Stimulated activated CD8-positive, alpha-beta memory T cell treated with anti-CD3 and anti-CD28 coated beads, Interleukin-7, amount 100 ng/mL, for 4 hours (primary cell): ENCODE measurements at regions not wholly inside any gene's neighbourhood (a gene's known extent, or its start where the extent isn't known, plus 50 kb on each side); places are given as distances from the start of the nearest gene placed in this dataset.
"Not testable (repeated sequence)": the region's sequence is repeated elsewhere in the genome, so short reads cannot be mapped to it uniquely, and the experiment has no call there.

Source experiments
- DNase-seq, 2 donors: peaks; one replicate each; pipeline ENCODE4 v3.0.0-alpha.2; 2020; ENCODE audit warnings: low read depth in 2 of 2

DNA sequence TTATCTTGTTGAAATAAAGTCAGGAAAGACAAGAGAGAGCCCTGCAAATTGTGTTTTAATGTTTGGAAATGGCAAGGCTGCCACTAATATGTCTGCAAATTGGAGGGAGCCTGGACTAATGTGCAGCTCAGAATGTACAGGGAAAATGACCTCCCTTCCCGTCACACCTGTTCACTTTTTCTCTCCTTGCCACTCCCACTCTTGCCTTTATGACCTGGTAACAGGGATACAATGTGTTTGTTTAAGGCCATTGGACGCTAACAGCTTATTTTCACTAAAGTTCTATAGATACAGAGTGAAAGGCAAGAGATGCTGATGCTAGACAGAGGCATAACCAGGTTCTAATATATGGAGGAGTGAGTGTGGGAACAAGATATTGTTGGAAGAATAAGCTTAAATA lies 203.9 kb downstream of the RAB38 start:
- DNase-seq, result no peak

DNA sequence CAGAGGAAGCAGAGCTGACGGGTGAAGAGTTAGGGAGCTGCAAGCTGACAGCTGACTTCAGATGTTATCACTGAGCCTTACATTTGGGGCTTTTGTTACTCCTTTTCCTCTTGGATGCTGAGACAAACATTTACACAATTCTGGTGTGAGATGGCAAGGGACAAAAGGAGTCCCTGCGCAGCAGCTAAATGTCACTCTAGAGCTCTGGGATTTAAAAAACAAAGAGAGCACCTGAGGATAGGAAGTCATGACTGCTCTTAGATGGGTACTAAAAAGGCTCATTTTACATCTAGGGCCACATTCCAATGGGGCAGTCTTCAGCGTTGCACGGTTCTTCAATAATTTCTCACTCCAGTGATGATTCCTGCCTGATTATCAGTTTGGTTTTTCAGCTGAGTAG lies 204.5 kb downstream of the RAB38 start:
- DNase-seq, result no peak

DNA sequence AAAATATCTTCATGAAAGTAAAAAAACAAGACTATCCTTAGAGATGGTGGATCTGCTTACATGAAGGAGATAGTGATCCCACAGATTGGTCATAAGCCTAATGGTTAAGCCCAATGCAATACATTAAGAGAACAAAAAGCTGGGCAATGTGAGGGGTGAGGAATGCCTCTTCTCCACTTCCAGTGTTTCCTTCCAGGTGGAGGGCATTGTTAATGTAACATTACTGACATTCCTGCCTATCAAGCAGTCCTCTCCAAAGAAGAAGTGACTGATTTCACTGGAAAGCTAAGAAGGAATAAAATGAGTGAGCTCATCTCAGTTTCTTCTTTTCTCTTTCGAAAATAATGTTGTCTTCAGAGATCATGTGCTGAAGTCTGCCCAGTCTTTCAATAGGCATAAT lies 207.8 kb downstream of the RAB38 start:
- DNase-seq, result no peak

DNA sequence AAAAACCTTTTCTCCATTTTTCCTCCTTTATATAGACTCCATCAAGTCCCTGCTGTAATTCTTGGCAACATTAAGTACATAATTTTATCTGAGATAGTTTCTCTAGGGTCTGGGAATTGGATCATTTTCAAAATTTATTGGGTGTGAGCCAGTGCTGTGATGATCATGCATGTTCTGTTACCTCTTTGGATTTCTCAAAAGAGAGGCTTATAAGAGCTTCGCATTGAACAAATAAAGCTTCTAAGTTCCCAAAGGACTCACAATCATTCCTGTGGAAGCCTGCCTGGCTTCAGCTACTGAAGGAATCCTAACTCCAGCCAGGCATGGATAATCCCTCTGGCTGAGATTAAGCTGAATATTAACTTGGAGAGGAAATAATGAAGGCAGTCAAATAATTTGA lies 208.5 kb downstream of the RAB38 start:
- DNase-seq, result no peak

DNA sequence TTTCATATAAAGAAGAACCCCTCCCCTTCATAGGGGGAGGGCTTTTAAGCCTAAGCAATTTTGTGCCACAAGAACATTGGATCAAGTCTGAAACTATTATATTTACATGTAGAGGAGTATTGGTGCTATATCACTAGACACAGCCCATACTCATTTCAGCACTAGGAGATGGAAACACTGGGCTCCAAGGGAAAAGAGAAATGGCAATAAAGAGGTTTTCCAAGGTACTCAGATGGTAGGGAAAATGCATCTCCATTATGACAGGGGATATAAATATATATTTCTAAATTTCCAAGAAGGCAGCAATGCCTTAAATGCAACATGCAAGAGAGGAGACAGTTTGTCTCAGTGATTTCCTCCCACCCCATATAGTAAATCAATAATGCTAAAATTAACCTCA lies 209.0 kb downstream of the RAB38 start:
- no peak for DNase-seq

DNA sequence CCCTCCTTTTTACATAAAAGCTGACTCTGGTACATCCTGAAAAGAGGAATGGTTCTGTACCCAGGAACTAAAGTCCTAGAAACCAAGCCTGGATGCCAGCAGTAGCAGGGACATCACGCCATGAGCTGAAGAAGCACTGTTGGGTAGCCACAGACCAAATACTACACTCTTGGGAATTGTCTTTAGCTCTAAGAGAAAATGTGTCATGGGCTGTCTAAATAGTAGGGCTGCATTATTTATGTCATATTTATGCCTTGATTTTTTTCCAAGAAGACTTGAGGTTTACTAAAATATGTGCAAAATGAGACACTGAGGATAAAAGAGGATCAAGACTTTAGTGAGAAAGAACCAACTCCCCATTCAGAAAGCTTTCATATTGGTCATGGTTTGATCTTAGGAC lies 213.6 kb downstream of the RAB38 start:
- DNase-seq, result no peak

DNA sequence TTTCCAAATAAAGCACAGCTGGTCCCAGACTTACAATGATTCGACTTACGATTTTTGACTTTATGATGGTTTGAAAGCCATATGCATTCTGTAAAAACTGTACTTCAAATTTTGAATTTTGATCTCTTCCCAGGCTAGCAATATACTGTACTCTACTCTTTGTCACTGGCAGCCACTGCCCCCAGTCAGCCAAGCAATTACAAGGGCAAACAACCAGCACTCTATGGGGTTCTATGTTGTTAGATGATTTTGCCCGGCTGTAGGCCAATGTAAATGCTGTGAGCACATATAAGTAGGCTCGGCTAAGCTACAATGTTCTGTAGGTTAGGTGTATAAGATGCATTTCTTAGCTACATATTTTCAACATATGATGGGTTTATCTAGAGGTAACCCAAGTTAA lies 217.3 kb downstream of the RAB38 start:
- DNase-seq, result no peak

DNA sequence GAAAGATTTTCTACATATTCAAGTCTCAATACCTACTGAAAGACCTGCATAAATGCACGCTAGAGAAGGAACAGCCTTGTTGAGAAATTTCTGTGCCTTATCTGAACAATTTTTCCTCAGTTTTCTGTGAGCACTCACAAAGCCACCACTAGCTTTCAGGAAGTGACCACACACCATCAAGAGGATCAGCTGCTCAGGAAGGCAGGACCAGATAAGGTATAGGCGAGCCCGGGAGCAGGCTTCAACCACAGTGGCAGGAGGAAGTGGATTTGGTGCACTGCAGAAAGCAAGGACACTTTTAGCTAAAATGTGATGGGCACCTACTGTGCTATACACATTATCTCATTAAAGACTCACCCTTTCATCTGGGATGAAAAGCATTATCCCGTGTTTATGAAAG lies 220.8 kb downstream of the RAB38 start:
- DNase-seq, result no peak

DNA sequence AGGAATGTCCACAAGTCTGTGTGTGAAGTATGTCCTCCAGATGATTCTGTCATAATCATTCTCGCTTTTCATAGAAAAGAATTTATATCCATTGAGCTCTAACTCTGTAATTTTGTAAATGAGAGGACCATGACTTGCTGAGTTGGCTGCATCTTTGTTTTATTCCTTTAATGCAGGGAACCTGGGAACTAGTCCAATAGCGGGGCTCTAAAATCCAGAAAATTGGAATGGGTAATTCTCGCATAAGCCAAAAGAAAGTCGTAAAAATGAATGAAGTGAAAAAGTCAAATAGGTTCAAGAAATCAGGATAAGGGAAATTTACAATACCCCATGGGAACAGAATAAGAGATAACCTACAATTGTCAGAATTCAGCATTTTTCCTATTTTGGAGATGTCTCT lies 232.5 kb downstream of the RAB38 start:
- no peak for DNase-seq

DNA sequence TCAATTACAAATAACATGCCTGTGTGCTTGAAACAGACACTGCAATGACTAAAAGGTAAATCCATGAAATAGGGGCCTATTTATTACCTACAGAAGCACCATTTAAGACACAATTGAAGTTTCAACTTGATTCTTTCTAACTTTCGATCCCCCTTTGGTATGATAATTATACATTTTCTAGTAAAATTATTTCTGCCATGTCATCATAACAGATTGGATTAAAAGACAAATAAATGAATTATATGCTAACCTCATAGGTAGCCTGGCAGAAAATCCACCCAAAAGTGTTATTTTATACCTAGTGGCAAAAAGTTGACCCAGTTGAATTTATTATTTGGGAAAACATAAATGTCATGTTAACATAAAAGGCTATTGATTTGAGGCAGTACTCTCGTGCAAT lies 241.1 kb downstream of the RAB38 start:
- no peak for DNase-seq

DNA sequence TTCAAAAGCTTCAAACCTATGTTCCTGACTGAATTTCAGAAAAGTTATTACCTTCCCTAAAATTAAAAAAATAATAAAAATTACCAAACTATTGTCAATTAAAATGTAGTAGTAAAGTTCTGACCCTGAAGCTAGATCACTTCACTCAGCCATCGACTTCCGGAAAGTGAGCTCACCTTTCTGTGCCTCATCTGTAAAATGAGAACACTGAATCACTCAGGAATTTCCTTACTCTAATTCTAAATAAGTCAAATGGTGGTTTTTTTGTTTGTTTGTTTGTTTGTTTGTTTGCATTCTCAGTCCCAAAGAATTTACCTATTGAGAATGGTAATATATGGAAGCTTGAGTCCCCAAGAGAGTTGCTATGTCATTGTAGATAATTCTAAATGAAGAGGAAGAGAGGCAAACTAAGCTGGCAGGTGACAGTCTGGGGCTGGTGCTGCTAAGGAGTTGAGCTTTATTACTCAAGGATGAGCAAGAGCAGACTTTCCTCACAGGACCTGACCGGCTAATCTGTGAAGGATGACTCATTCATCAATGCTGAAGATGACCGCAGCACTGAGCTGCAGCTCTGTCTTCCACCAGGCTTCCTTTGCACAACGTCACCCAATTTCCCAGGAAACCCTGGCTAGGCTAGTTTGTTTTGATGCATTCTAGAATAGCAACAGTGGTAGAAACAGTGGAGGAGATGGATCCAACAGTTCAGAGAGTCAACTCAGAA lies 248.8 kb downstream of the RAB38 start:
- DNase-seq, result no peak

DNA sequence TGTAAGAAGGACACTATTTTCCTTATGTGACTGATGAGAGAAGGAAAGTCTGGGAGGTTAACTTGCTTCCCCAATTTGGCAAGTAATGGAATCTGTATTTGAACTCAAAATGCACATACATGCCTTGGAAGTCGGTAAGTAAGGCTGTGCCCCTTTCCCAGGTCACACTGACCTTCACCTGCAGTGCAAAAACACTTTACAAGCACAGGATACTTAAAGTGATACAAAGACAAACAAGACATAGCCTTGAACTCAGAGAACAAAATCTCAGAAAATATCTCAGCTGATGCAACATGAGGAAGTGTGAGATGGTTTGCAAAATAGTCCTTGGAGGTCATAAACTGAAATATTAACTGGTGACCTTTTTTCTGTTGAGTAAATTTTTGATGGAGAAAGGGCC lies 251.1 kb downstream of the RAB38 start:
- DNase-seq, result no peak

DNA sequence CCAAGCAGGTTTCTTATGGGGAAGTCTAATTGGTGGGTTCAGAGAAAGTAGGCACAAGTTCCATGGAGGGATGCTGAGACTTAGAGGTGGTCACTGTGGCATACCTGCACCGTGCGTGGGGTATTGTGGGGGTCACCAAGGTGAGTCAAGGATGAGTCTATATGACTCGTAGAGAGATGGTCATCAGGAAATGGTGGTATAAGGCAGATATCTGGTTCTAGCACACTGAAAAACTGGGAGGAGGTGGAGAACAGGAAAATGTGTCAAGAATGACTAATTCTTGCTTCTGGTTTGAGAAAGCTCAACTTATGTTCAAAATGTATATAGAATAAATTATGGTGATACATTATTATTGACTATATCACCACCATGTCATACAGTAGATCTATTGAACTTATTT lies 258.1 kb downstream of the RAB38 start:
- DNase-seq, result no peak

DNA sequence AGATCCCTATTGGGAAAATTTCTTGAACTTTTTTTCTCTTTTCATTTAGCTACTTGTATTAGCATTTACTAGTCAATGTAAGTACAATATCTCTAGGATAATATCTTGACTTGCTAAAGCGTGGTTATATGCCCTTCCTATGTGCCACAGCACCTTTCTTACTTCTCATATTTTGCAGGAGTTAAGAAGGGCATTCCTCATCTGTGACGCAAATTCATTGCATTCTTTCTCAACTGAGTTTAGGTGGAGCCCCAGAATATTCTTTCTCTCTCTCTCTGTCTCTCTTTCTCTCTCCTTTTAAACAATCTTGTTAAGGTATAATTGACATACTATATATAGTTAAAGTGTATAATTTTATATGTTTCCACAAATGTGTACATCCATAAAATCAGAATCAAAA lies 266.1 kb downstream of the RAB38 start:
- DNase-seq, result no peak

DNA sequence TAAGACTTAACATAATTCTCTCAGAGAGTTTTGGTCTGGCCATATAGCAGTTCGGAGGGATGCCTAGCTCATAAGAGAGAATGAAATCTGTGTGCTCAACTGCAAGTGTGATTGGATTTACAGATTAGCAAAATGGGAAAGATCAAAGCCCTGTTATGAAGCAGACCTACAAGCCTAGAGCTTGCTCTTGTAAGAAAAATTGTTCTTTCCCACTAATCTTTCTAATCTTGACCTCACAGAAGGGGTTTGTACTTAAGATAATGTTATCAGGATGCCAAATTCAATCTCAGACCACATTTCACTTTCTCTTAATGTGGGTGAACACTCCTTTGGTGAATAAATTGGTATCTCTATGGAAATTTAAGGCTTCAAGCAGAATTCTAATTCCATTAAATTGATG lies 267.2 kb downstream of the RAB38 start:
- DNase-seq, result no peak

DNA sequence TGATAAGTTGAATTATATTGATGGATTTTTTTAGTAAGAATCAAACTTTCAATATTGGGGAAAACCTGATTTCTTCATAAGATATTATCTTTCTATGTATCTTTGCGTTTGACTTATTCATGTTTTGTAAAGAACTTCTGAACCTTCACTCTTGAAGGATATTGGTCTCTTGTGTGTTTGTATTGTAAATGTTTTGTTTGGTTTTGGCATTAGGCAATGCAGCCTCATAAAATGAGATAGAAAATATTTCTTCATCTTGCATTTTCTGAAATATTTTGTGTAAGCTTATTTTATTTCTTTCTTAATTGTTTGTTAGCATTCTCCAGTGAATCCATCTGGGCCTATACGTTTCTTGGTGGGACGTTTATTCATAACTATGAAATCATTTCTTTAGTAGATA lies 271.9 kb downstream of the RAB38 start:
- no peak for DNase-seq

DNA sequence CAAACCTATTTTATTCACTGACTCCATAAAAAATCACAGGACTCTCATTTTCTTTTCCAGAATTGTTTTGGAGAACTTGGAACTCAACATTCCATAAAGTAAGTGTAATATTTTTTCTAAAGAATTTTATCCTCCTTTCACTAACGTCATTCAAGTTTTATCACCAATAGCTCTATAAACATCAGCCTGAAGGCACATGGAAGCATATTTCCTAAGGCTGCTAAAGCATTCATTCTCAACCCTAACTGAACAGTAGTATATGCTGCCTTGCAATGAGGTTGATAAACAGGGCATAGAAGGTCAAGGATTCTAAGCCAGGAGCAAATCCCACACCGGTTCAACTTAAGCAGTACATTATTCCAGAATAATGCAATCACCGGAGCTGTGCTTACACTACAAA lies 273.9 kb downstream of the RAB38 start:
- DNase-seq, result no peak

DNA sequence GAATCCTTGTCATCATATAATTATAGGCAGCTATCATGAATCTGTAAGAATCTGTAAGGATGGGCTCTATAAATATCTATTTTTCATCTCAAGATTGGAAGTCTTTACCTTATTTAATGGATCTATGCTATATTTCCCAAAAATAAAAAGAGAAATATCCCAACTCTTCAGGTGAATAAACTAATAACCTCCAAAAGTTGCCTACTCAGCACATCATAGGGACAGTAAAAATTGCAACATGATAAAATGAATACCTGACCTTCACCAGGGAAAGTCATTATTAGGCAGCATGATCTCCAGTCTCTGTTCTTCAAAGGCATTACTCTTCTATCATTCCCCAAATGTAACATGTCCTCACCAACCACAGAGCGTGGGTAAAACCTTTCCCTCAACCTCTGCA lies 277.3 kb downstream of the RAB38 start:
- DNase-seq, result no peak

DNA sequence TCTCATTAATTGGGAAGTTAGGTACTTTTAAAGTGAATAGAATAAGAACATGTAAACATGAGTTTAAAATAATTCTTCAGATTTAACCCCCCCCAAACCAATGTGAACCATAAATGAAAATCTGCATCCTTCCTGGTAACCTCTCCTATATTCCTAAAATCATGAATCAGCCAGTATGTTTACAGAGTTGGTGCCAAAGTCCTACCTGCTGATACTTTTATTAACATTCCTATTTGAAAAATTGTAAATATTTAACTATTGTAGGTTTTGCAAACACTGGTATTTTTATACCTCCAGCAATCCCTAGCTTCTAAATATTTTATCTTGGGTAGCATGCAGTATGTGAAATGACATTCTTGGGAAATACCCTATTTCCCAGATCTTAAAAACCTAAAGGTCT lies 278.2 kb downstream of the RAB38 start:
- no peak for DNase-seq

DNA sequence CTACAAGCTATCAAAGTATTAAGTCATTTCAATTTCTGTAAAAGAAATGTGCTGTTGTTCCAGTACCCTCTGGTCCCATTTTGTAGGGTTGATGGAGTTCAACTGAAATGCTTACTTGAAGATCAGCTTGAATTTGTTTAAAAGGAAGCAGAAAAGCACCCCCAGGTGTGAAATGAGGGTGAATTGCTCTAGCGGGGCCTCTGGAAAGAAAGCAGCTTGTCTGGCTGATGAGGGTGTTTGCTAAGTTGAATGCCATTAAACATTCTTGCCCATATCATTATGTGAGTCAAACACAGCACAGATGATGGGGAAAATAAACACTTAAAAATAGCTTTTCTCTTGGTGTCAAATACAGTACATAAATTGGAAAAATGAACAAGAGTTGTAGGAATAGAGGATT lies 280.3 kb downstream of the RAB38 start:
- no peak for DNase-seq

DNA sequence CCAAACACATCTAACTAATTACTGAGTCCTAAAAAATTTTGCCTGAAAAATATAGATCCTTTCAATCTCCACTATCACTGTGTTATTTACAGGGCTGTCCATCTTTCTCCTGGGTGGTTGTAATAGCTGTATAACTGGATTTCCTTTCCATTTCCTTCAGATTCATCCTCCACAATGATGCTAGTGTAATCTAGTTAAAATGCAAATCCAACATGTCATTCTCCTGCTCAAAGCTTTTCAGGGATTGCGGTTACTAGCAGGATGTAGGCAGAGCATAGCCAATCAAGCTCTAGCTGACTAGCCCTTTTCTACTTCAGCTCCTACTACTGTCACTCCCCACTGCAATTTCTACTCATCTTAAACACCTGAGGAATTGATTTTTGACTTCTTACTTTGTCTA lies 283.0 kb downstream of the RAB38 start:
- no peak for DNase-seq

DNA sequence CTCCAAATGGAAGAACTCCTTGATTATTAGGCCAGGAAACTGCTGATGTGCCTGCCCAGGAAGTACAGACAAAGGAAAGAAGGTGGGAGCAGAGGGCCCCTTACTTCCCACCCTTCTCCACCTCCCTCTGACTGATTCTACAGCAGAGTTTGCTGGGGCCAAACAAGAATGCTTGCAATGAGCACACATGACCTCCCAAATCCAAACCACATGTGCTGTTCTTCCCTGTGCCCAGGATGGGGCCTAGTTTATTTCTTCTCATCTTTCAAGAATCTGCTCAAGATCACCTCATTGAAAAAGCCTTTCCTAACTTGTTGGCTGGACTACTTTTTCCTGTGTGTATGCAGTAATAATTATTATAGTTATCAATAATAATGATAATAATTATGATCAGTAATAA lies 286.1 kb downstream of the RAB38 start:
- no peak for DNase-seq

DNA sequence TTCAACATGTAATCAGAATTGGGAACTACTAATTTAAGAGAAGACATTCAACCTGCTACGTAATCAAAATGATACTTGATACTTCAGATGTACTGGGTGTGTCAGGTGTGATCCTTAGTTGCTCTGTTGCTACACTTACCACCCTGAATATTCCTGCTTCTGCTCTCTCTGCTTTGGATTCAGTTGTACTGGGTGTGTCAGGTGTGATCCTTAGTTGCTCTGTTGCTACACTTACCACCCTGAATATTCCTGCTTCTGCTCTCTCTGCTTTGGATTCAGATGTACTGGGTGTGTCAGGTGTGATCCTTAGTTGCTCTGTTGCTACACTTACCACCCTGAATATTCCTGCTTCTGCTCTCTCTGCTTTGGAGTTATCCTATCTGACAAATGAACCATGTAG lies 290.2 kb downstream of the RAB38 start:
- DNase-seq, result not testable (repeated sequence)

DNA sequence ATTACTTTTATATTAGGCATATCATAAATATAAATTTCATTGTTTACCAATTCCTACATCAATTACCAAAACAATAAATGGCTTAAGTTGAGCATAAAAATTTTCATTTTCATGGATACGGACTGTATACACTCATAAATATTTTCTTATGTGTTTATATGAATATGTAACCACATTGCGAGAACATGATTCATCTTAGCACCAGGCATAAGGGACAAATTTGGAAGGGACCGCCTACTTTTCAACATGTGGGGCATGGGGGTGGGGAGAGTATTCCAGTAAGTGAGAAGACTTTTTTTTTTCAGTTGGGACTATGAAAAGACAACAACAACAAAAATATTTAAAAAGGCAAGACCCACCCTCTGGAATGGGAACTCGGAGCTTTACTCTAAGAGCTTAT lies 296.1 kb downstream of the RAB38 start:
- no peak for DNase-seq
